SKM-1 (cell line): ENCODE measurements at regions not wholly inside any gene's neighbourhood (a gene's known extent, or its start where the extent isn't known, plus 50 kb on each side); places are given as distances from the start of the nearest gene placed in this dataset.

Experiments used
- DNase-seq: peaks from one replicate; lab custom pipeline; 2025; ENCODE audit not compliant: unreplicated experiment; lab: John Stamatoyannopoulos, UW

- DNase-seq: no peak
Measured at GRCh38 chr15:27672537-27672936, 426.6 kb downstream of the OCA2 start.

GRCh38 chr15:27671819-27672437 lies 427.2 kb downstream of the OCA2 start:
- DNase-seq: no peak

DNA sequence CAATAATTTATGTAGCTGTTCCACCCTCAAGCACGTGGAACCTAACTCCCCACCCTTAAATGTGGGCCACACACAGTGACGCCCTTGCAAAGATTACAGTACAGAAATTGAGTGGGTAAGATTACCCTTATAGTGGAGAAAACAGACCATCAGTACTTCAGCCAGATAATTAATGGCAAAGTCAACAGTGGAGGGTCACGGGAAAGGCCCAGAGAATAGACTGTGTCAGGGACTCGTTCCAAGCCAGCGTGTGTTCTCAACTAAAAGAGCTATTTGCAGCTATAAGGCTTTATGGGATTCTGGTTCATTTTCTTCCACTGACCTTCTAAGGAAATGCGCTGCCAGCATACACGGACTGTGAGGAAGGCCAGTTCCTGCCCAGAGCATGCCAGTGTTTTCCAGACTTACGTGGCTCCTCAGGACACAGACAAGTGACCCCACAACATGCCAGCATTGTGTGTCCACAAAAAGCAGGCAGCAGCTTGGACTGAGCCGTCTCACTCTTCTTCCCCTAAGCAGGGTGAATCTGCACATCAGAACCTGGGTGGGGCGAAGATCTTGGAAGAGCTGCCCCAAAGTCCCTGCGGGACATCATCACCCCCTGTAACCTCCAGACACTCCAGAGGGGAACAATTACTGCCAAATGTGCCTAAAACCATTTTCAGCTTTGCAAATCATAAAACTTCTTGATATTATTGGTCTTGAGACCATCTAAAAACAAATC lies 428.5 kb downstream of the OCA2 start:
- no peak for DNase-seq

GRCh38 chr15:27669641-27670040 lies 429.5 kb downstream of the OCA2 start:
- DNase-seq: no peak

- DNase-seq: no peak
Measured at GRCh38 chr15:27668471-27669220, 430.5 kb downstream of the OCA2 start.

- DNase-seq: no peak
Measured at GRCh38 chr15:27665002-27665401, 434.1 kb downstream of the OCA2 start.

GRCh38 chr15:27662892-27663291 lies 436.2 kb downstream of the OCA2 start:
- DNase-seq: no peak

GRCh38 chr15:27660676-27661075 lies 438.4 kb downstream of the OCA2 start:
- DNase-seq: no peak

GRCh38 chr15:27656296-27656987 lies 442.7 kb downstream of the OCA2 start:
- DNase-seq: no peak

GRCh38 chr15:27655056-27655455 lies 444.1 kb downstream of the OCA2 start:
- no peak for DNase-seq

GRCh38 chr15:27650244-27650643 lies 448.9 kb downstream of the OCA2 start:
- DNase-seq: no peak

DNA sequence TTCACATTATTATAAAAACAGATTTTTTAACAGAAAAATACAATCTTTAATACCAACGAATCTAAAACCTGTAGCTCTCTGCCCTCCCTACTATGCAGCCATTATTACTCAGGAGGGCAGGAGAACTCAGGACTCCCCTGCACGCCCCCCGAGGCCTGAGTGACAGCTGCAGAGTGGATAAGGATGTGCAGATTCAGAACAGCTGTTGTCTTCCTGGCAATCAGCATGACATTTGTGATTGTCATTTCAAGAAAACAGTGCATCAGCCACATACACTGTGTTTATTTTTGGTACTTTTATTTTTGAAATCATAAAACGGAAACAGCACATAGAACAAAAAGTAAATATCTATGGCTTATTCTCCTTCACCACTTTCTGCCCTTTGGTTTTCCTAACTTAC lies 450.8 kb downstream of the OCA2 start:
- DNase-seq: no peak

- no peak for DNase-seq
Measured at GRCh38 chr15:27646531-27646930, 452.6 kb downstream of the OCA2 start.

GRCh38 chr15:27645672-27646071 lies 453.4 kb downstream of the OCA2 start:
- no peak for DNase-seq

DNA sequence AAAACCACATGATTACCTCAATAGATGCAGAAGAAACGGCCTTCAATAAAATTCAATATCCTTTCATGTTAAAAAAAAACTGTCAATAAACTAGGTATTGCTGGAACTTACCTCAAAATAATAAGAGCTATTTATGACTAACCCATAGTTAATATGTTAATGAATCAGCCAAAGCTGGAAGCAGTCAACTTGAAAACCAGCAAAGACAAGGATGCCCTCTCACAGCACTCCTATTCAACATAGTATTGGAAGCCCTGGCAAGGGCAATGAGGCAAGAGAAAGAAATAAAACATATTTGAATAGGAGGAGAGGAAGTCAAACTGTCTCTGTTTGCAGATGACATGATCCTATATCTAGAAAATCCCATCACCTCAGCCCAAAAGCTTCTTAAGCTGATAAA lies 456.1 kb downstream of the OCA2 start:
- DNase-seq: no peak

DNA sequence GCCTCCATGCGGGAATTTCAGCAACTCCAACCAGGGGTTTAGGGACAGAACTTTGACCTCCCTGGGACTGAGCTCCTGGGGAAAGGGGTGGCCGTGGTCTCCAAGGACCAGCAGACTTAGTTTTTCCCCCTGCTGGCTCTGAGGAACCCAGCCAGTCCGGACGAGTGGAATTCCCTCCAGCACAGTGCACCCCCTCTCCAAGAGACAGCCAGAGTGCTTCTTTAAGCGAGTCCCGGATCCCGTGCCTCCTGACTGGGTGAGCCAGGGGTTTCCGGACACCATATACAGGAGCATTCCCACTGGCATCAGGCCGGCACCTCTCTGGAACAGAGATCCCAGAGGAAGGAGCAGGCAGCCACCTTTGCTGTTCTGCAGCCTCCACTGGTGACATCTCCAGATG lies 459.5 kb downstream of the OCA2 start:
- DNase-seq: no peak

DNA sequence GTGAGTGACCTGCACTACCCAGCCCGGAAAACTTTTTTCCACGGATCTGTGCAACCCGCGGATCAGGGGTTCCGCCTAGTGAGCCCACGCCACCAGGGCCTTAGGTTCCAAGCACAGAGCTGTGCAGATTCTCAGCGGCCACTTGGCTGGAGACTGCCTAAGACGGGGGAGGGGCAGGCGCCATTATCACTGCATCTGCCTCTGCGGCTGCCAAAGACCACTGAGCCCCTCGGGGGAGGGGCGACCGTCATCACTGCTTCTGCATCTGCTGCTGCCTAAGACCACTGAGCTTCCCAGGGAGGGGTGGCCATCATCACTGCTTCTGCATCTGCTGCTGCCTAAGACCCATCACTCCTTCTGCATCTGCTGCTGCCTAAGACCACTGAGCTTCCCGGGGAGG lies 460.2 kb downstream of the OCA2 start:
- no peak for DNase-seq

DNA sequence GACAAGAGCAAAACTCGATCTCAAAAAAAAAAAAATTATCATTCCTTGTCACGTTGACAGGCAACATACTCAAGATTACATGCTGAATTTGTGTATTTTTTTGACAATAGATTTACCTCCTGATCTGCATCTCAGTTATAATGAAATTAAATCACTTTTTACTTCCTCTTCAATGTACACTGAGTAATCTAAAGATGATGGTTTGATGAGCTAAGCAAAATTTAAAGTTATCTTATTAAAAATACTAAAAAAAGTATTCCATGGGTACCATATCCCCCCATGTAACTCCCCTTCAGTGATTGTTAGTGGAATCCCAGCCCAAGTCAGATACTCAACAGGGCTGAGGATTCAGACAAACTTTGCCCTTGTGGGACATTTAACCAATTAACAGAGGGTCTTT lies 463.2 kb downstream of the OCA2 start:
- no peak for DNase-seq

GRCh38 chr15:27628486-27628885 lies 470.6 kb downstream of the OCA2 start:
- DNase-seq: no peak

DNA sequence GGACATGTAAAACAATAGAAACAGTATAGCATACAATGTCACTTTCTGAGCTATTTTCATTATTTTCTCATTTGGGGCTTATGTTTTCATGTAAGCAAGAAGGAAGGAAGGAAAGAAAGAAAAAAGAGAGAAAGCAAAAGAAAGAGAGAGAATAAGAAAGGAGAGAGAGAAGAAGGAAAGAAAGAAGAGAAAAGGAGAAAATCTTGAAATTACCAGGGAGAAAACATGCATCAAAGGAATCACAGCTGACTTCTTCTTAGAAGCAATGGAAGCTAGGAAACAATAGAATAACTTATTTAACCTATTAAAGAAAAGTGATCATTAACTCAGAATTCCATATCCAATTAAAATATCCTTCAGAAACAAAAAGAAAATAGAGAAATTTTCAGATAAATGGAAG lies 471.5 kb downstream of the OCA2 start:
- no peak for DNase-seq

DNA sequence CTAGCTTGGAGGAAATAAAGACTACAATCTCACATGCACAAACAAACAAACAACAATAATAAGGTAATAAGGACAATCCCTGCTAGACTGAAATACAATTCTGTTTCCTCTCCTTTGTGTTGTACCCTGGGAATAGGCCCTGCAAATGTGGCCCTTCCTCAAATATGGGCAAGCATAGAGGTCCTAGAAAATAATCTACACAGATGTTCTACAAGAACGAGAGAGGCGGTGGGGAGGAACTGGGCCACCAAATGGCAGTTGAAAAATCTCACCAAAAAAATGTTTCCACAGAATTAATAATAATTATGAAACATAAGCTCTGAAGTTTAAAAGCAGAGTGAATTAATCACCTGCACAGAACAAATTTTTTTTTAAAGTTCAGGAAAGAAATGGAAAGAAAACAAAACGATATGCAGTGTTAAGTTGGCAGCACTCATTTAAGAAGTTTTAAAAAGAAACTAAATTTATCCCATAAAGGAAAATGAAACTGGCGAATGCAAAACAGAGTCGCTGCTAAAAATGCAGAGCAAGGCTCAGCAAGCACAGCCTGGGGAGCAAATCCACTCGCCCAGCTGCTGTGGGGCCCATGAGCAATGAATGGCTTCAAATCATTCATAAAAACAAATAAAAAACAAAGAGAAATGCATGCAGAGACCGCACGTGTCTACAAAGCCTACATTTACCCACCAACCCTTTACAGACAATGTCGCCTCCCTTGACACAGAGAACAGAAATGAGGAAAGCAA lies 475.4 kb downstream of the OCA2 start:
- DNase-seq: no peak
